Spleen (tissue), 11 donors: ENCODE measurements at regions not wholly inside any gene's neighbourhood (a gene's known extent, or its start where the extent isn't known, plus 50 kb on each side); places are given as distances from the start of the nearest gene placed in this dataset.

Source experiments
- DNase-seq: peaks from one replicate; pipeline ENCODE4 v3.0.0-alpha.2; 2020
- H3K27ac ChIP-seq, 8 donors: fragments of 200-600 bp; sonication (generic) in 7 of 8; 1 replicate in 4 of 8; 2 replicates in 4 of 8; pipeline versions ENCODE4 v1.5.0 to v1.8.0; 2016 to 2021; ENCODE audit warnings: inconsistent platforms in 4 of 8, mild to moderate bottlenecking in 4 of 8, moderate library complexity in 1 of 8
- H3K27me3 ChIP-seq, 7 donors: fragments of 200-600 bp; sonication (generic) in 6 of 7; replicated peaks in 1 of 7; 1 replicate in 4 of 7; 2 replicates in 3 of 7; pipeline versions ENCODE4 v1.5.0 to v1.8.0; 2016 to 2021; ENCODE audit warnings: inconsistent platforms in 3 of 7, mild to moderate bottlenecking in 1 of 7
- H3K36me3 ChIP-seq, 6 donors: fragments of 200-600 bp; sonication (generic) in 5 of 6; 1 replicate in 4 of 6; 2 replicates in 2 of 6; pipeline versions ENCODE4 v1.5.0 to v1.8.0; 2016 to 2021; ENCODE audit warnings: inconsistent platforms in 2 of 6
- H3K4me1 ChIP-seq, 6 donors: fragments of 200-600 bp; sonication (generic) in 5 of 6; 1 replicate in 3 of 6; 2 replicates in 3 of 6; pipeline versions ENCODE4 v1.5.0 to v1.8.0; 2016 to 2021; ENCODE audit warnings: inconsistent platforms in 3 of 6
- H3K4me3 ChIP-seq, 8 donors: fragments of 200-600 bp; sonication (generic) in 7 of 8; 1 replicate in 4 of 8; 2 replicates in 4 of 8; pipeline versions ENCODE4 v1.5.0 to v1.8.0; 2016 to 2021; ENCODE audit warnings: inconsistent platforms in 4 of 8, mild to moderate bottlenecking in 4 of 8, moderate library complexity in 2 of 8
- H3K9me3 ChIP-seq, 8 donors: fragments of 200-600 bp; sonication (generic) in 7 of 8; 1 replicate in 4 of 8; 2 replicates in 4 of 8; pipeline versions ENCODE4 v1.5.0 to v1.8.0; 2016 to 2021; ENCODE audit warnings: inconsistent platforms in 4 of 8
- CTCF ChIP-seq, 11 experiments: fragments of 200-600 bp in 7 of 11; fragments of 450-650 bp in 4 of 11; sonication (generic) in 4 of 11; IDR thresholded peaks in 8 of 11; conservative IDR thresholded peaks in 3 of 11; 1 replicate in 7 of 11; 2 replicates in 4 of 11; pipeline versions ENCODE4 v1.4.0 to v1.8.0; 2016 to 2021; ENCODE audit warnings: antibody characterized with exemption in 11 of 11, inconsistent platforms in 4 of 11, mild to moderate bottlenecking in 1 of 11
- POLR2A ChIP-seq, 3 donors: fragments of 450-650 bp; IDR thresholded peaks; one replicate each; pipeline ENCODE4 v1.5.1; 2017; ENCODE audit warnings: antibody characterized with exemption in 3 of 3, mild to moderate bottlenecking in 1 of 3
- POLR2AphosphoS5 ChIP-seq, 3 donors: sonication (generic); formaldehyde crosslinking; IDR thresholded peaks; one replicate each; pipeline ENCODE4 v1.5.1; 2017; ENCODE audit warnings: antibody characterized with exemption in 3 of 3
- WGBS, 5 donors: extraction: QIAGEN DNeasy Blood & Tissue Kit in 3 of 5; methylation state at CpG; one replicate each; pipeline versions ENCODE4 v1.1.5 to v1.1.7; 2013 to 2018; 5-methylcytosine and 5-hydroxymethylcytosine counted together
- intact Hi-C: fragments of 100-400 bp; cut with DNase I; formaldehyde crosslinking; loops from one replicate; pipeline ENCODE4 v1.15.0; 2023; ENCODE audit warnings: low total_unique reads
- small RNA-seq, 4 donors: library from RNA; depleted of rRNA; stranded (forward); fragments of <200 nt; gene quantifications; one replicate each; pipeline ENCODE3, GENCODE V24; 2016
- donor health status: healthy with polysubstance abuse.
- donor health status: DM: no; HTN: no; CAD: no; lungs with moderate emphysema.
- donor health status: DM: no; HTN: no; CAD: no.
- donor health status: Bipolar disorder and iron deficiency.
- donor health status: healthy.
- donor health status: DM: no; HTN: no; CAD: no.
- donor health status: DM: yes; HTN: yes; CAD: no.

GRCh38 chr15:25268166-25268565 lies 170.7 kb downstream of the UBE3A start:
- TF ChIP-seq POLR2A (IDR thresholded peaks at IDR 0.05) (no peak), CTCF (IDR thresholded peaks at IDR 0.05 in 8 of 11, conservative IDR thresholded peaks at IDR 0.05 in 3 of 11) (no peak), POLR2AphosphoS5 (IDR thresholded peaks at IDR 0.05) (no peak)
- intact Hi-C loops = no loop called here
- no peaks in the 10 kb centered on the region for H3K36me3 ChIP-seq
- WGBS, 5 donors = 32 to 47% (median 40%) methylated on average over 6 of the region's 6 CpGs
- no peak overlapping the region for H3K27ac ChIP-seq
- H3K4me3 ChIP-seq = no peak overlapping the region
- H3K4me1 ChIP-seq = no peaks in the 10 kb centered on the region
- DNase-seq = no peak
- no peaks in the 10 kb centered on the region for H3K27me3 ChIP-seq
- peaks cover 0 to 9% (median 0%) of the 10 kb centered on the region in 8 donors for H3K9me3 ChIP-seq

Small RNA genes lying in the stretch of these regions (small RNA-seq; reads per million reads assigned to genes)
- gene RF00105 = 0 reads per million in 4 donors
- gene SNORD115-1 = 0.08 to 2.1 (median 0.79) reads per million in 4 donors
- 0.69 to 1.9 (median 1.4) reads per million in 4 donors for gene SNORD115-10
- 0 reads per million in 4 donors for gene SNORD115-11
- 0 reads per million in 4 donors for gene SNORD115-12
- gene SNORD115-14 = 0 reads per million in 4 donors
- gene SNORD115-15 = 0 to 1.6 (median 0.98) reads per million in 4 donors
- 0 to 1.5 (median 0.58) reads per million in 4 donors for gene SNORD115-16
- 0 reads per million in 4 donors for gene SNORD115-17
- gene SNORD115-18 = 0 reads per million in 4 donors
- 0 reads per million in 4 donors for gene SNORD115-19
- 0 to 0.45 (median 0.07) reads per million in 4 donors for gene SNORD115-2
- 0 to 0.83 (median 0.20) reads per million in 4 donors for gene SNORD115-20
- gene SNORD115-21 = 0 to 1.1 (median 0) reads per million in 4 donors
- 0 reads per million in 4 donors for gene SNORD115-22
- gene SNORD115-23 = 0 reads per million in 4 donors
- 0 reads per million in 4 donors for gene SNORD115-24
- gene SNORD115-25 = 0 reads per million in 4 donors
- gene SNORD115-27 = 0 reads per million in 4 donors
- gene SNORD115-28 = 0 reads per million in 4 donors
- 0 reads per million in 4 donors for gene SNORD115-29
- 0 reads per million in 4 donors for gene SNORD115-3
- 0 to 0.83 (median 0.24) reads per million in 4 donors for gene SNORD115-30
- gene SNORD115-31 = 0 reads per million in 4 donors
- 0 to 1.3 (median 0.70) reads per million in 4 donors for gene SNORD115-32
- gene SNORD115-33 = 0 to 0.34 (median 0) reads per million in 4 donors
- 0 to 0.29 (median 0.10) reads per million in 4 donors for gene SNORD115-34
- gene SNORD115-35 = 0 reads per million in 4 donors
- 0 reads per million in 4 donors for gene SNORD115-36
- 0 reads per million in 4 donors for gene SNORD115-37
- gene SNORD115-38 = 0.28 to 1.2 (median 0.38) reads per million in 4 donors
- 0 reads per million in 4 donors for gene SNORD115-39
- gene SNORD115-4 = 0 to 1.6 (median 0) reads per million in 4 donors
- gene SNORD115-40 = 0.56 to 2.9 (median 1.2) reads per million in 4 donors
- gene SNORD115-41 = 0 to 1.9 (median 0.92) reads per million in 4 donors
- gene SNORD115-42 = 0 to 0.30 (median 0.14) reads per million in 4 donors
- gene SNORD115-43 = 0 reads per million in 4 donors
- gene SNORD115-44 = 0.21 to 1.0 (median 0.86) reads per million in 4 donors
- 0 reads per million in 4 donors for gene SNORD115-45
- gene SNORD115-46 = 0 reads per million in 4 donors
- gene SNORD115-47 = 0 reads per million in 4 donors
- gene SNORD115-5 = 0 to 1.1 (median 0.37) reads per million in 4 donors
- 0 reads per million in 4 donors for gene SNORD115-6
- 0 reads per million in 4 donors for gene SNORD115-7
- gene SNORD115-8 = 0 to 0.35 (median 0) reads per million in 4 donors
- gene SNORD115-9 = 0 reads per million in 4 donors
- 46.6 to 94.7 (median 66.2) reads per million in 4 donors for gene SNORD116-1
- 0 to 0.07 (median 0) reads per million in 4 donors for gene SNORD116-10
- gene SNORD116-11 = 0 to 0.35 (median 0.10) reads per million in 4 donors
- 3.6 to 4.3 (median 3.9) reads per million in 4 donors for gene SNORD116-12
- gene SNORD116-13 = 1.9 to 9.7 (median 6.8) reads per million in 4 donors
- gene SNORD116-14 = 92.7 to 225 (median 141) reads per million in 4 donors
- gene SNORD116-15 = 7.3 to 14.9 (median 12.5) reads per million in 4 donors
- 201 to 427 (median 266) reads per million in 4 donors for gene SNORD116-16
- 0 reads per million in 4 donors for gene SNORD116-17
- gene SNORD116-18 = 0.23 to 526 (median 177) reads per million in 4 donors
- 0 reads per million in 4 donors for gene SNORD116-19
- gene SNORD116-2 = 14.5 to 28.8 (median 21.7) reads per million in 4 donors
- 0 reads per million in 4 donors for gene SNORD116-22
- gene SNORD116-23 = 8.1 to 13.0 (median 12.3) reads per million in 4 donors
- gene SNORD116-24 = 341 to 644 (median 473) reads per million in 4 donors
- 819 to 1,363 (median 1,035) reads per million in 4 donors for gene SNORD116-25
- 610 to 919 (median 722) reads per million in 4 donors for gene SNORD116-29
- gene SNORD116-3 = 0 reads per million in 4 donors
- gene SNORD116-30 = 0 to 0.14 (median 0.04) reads per million in 4 donors
- gene SNORD116-5 = 0 reads per million in 4 donors
- gene SNORD116-6 = 25.4 to 41.2 (median 30.2) reads per million in 4 donors
- gene SNORD116-7 = 0 reads per million in 4 donors
- gene SNORD116-8 = 135 to 221 (median 176) reads per million in 4 donors
- 0 reads per million in 4 donors for gene SNORD116-9
